Activated CD4-positive, alpha-beta T cell treated with anti-CD3 and anti-CD28 coated beads for 24 hours (primary cell): ENCODE measurements at regions not wholly inside any gene's neighbourhood (a gene's known extent, or its start where the extent isn't known, plus 50 kb on each side); places are given as distances from the start of the nearest gene placed in this dataset.
"Not testable (repeated sequence)": the region's sequence is repeated elsewhere in the genome, so short reads cannot be mapped to it uniquely, and the experiment has no call there.

ENCODE experiments used
- DNase-seq, 2 donors: peaks; one replicate each; pipeline ENCODE4 v3.0.0-alpha.2; 2020; ENCODE audit warnings: low read depth in 2 of 2

DNA sequence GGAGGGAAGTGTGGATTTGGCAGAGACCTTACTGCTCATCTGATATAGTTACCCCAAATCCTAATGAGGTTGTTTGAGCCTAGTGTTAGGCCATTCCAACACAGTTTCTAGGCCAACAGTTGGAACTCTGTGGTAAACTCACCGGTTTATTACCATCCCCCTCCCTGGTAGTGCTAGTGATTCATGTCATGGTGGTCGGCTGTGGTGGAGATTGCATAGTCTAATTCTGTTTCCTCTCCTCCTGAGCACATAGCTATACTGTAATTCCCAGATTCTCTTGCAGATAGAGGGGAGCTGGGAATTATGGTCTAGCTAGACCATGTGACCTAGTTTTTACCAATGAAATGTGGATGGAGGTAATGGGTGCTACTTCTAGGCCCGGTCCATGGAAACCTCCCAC lies 123.7 kb upstream of the KIF26B start:
- no peak for DNase-seq

GRCh38 chr1:245026247-245026646 lies 128.5 kb upstream of the KIF26B start:
- no peak for DNase-seq

DNA sequence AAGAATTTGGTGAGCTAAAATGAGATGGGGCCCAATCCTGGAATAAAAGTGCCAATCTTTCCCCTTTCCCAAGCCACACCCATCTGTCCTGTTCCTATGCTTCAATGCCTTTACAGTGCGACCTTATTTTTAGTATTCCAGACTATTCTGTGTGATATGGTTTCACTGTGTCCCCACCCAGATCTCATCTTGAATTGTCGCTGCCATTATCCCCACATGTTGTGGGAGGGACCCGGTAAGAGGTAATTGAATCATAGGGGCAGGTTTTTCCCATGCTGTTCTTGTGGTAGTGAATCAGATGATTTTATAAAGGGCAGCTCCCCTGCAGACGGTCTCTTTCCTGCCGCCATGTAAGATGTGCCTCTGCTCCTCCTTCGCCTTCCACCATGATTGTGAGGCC lies 129.3 kb upstream of the KIF26B start:
- DNase-seq: no peak

DNA sequence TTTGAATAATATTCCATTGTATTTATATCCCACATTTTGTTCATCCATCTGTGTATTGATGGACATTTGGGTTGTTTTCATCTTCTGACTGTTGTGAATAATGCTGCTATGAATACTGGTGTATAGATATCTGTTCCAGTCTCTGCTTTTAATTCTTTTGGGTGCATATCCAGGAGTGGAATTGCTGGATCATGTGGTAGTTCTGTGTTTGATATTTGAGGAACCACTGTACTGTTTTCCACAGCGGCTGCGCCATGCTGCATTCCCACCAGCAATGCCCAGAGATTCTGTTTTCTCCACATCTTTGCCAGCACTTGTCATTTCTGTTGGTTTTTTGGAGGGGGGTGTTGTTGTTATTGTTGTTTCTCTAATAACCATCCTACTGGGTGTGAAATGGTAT lies 131.6 kb upstream of the KIF26B start:
- no peak for DNase-seq

- no peak for DNase-seq
These were observed 134.8 kb upstream of the KIF26B start for GRCh38 chr1:245019910-245020486.

- DNase-seq: no peak
These were observed 138.1 kb upstream of the KIF26B start for GRCh38 chr1:245016700-245017099.

GRCh38 chr1:245015031-245015430 lies 139.8 kb upstream of the KIF26B start:
- DNase-seq: no peak

GRCh38 chr1:245014247-245015029 lies 140.3 kb upstream of the KIF26B start:
- DNase-seq: no peak

DNA sequence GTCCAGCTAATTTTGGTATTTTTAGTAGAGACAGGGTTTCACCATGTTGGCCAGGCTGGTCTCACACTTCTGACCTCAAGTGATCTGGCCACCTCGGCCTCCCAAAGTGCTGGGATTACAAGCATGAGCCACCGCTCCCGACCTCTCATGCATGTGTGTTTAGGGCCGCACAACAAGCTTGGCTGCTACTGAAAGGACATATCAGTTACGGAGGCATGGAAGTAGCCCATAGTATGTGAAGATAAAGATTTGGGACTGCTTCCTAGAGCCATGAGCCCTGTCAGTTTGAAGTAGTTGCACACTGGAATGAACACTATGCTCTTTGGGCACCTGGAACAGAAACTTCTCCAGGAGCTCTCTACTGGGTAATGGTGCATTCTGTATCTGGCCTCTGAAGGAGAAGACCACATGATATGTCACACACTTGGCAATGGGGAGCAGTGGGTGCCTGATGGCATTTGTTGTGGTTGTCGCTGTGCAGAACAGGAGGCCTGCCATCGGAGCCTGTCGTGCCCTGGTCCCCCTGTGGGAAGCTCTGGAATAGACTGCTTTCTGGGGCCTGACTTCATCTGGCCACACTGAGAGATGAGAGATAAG lies 144.7 kb upstream of the KIF26B start:
- no peak for DNase-seq

DNA sequence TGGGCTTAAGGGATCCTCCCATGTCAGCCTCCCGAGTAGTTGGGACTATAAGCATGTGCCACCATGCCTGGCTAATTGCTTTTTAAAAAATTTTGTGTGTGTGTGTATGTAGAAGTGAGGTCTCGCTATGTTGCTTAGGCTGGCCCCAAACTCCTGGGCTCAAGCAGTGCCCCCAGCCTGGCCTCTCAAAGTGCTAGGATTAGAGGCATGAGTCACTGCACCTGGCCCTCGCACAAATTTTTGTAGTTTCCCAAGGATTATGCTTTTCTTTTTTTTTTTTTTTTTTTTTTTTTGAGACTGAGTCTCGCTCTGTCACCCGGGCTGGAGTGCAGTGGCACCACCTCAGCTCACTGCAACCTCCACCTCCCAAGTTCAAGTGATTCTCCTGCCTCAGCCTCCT lies 144.4 kb upstream of the HNRNPU start:
- no peak for DNase-seq

DNA sequence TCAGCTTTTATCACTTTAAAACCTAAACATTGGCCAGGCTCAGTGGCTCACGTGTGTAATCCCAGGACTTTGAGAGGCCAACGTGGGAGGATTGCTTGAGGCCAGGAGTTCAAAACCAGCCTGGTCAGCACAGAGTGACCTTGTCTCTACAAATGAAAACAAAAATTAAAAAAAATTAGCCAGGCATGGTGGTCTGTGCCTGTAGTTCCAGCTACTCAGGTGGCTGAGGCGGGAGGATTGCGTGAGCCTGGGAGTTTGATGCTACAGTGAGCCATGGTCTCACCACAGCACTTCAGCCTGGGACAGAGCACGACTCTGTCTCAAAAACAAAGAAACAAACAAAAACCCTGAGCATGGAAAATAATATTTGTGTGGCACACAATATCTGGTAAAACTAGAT lies 143.5 kb upstream of the HNRNPU start:
- no peak for DNase-seq

GRCh38 chr1:245003246-245003645 lies 138.9 kb upstream of the HNRNPU start:
- no peak for DNase-seq

DNA sequence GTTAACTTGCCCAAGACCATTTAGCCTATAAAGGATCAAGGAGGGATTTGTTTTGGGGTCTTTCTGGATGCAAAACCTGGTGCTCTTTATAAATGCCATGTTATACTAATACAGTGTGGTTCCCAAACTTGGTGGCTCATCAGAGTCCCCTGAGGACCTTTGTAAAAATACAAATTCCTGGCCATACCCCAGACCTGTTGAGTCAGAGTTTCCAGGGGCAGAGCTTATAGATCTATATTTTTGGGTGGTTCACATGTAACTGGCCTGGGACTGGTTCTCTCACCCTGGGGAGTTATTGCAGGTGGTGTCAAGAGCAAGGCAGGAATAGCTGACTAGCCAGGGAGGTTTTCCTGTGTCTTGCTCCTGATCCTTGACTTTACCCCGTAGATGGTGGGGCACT lies 136.9 kb upstream of the HNRNPU start:
- DNase-seq: no peak

- no peak for DNase-seq
These were observed 136.5 kb upstream of the HNRNPU start for GRCh38 chr1:245000872-245001188.

- DNase-seq: not testable (repeated sequence)
These were observed 135.3 kb upstream of the HNRNPU start for GRCh38 chr1:244999644-245000043.

- DNase-seq: no peak
These were observed 134.5 kb upstream of the HNRNPU start for GRCh38 chr1:244998717-244999346.

GRCh38 chr1:244995602-244996400 lies 131.5 kb upstream of the HNRNPU start:
- DNase-seq: no peak

- DNase-seq: no peak
These were observed 128.5 kb upstream of the HNRNPU start for GRCh38 chr1:244992833-244993232.

DNA sequence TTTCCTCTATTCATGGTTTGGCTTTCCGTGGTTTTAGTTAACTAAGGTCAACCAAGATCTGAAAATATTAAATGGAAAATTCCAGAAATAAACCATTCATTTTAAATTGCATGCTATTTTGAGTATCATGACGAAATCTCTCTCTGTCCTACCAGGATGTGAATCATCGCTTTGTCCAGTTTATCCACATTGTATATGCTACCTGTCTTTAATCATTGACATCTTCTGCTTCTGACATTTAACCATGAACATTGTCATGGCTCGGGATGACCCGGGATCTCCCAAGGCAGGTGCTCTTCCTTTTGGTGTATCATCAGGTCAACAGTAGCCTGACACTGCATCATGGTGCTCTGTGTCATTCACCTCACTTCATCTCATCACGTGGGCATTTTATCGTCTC lies 125.5 kb upstream of the HNRNPU start:
- no peak for DNase-seq

DNA sequence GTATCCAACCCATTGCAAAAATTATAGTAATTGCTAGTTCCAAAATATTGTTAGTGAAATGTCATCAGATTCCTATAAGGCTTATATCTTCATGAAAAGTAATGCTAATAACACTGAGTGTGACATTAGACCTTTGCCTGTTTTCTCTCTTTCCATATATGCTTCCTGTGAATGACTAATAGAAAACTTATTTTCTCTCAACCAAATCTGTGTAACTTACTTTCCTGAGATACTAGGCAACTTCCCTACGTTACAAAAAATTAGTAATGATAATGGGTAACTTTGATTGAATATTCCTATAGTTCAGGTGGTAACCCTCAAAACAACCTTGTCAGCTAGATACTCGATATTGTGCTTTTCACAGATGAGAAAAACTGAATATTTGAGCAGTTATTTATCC lies 124.2 kb upstream of the HNRNPU start:
- no peak for DNase-seq

- no peak for DNase-seq
These were observed 116.3 kb upstream of the HNRNPU start for GRCh38 chr1:244980605-244981004.

- no peak for DNase-seq
These were observed 110.2 kb upstream of the HNRNPU start for GRCh38 chr1:244974550-244974949.
